ENCODE measurements at regions not wholly inside any gene's neighbourhood (a gene's known extent, or its start where the extent isn't known, plus 50 kb on each side); places are given as distances from the start of the nearest gene placed in this dataset.
"Not testable (repeated sequence)": the region's sequence is repeated elsewhere in the genome, so short reads cannot be mapped to it uniquely, and the experiment has no call there.

- no peak for ATAC-seq (replicated peaks)
- peaks cover 0 to 4% of the 10 kb centered on the region in 2 donors for H3K27me3 Mint-ChIP-seq
- H3K27ac Mint-ChIP-seq, result no peak overlapping the region
- no peaks in the 10 kb centered on the region for H3K36me3 Mint-ChIP-seq
- no peaks in the 10 kb centered on the region for H3K4me1 Mint-ChIP-seq
- H3K4me3 Mint-ChIP-seq, result no peak overlapping the region
- no peak for DNase-seq
- H3K9me3 Mint-ChIP-seq, result peaks cover 0 to 2% of the 10 kb centered on the region in 2 donors
Measured at GRCh38 chr1:222204475-222204874, 343.4 kb downstream of the HHIPL2 start.

- ATAC-seq (replicated peaks) (no peak), DNase-seq (no peak)
- H3K27me3 Mint-ChIP-seq, result peaks cover 0 to 5% of the 10 kb centered on the region in 2 donors
- H3K4me1 Mint-ChIP-seq, result no peaks in the 10 kb centered on the region
- H3K27ac Mint-ChIP-seq, result no peak overlapping the region
- H3K36me3 Mint-ChIP-seq, result no peaks in the 10 kb centered on the region
- H3K4me3 Mint-ChIP-seq, result no peak overlapping the region
- no peaks in the 10 kb centered on the region for H3K9me3 Mint-ChIP-seq
Measured at GRCh38 chr1:222202831-222203230, 345.1 kb downstream of the HHIPL2 start.

- DNase-seq, result no peak
- Mint-ChIP-seq H3K4me1 (no peaks in the 10 kb centered on the region), H3K36me3 (no peaks in the 10 kb centered on the region), H3K9me3 (peaks cover 0 to 2% of the 10 kb centered on the region in 2 donors), H3K27ac (no peak overlapping the region), H3K4me3 (no peak overlapping the region), H3K27me3 (peaks cover 0 to 5% of the 10 kb centered on the region in 2 donors)
- ATAC-seq (replicated peaks), result no peak
Measured at GRCh38 chr1:222196736-222197135, 351.2 kb downstream of the HHIPL2 start.

GRCh38 chr1:222196288-222196687 lies 351.6 kb downstream of the HHIPL2 start:
- Mint-ChIP-seq H3K36me3 (no peaks in the 10 kb centered on the region), H3K27ac (no peak overlapping the region), H3K27me3 (peaks cover 0 to 5% of the 10 kb centered on the region in 2 donors), H3K4me3 (no peak overlapping the region), H3K4me1 (no peaks in the 10 kb centered on the region), H3K9me3 (peaks cover 0 to 2% of the 10 kb centered on the region in 2 donors)
- no peak for DNase-seq
- no peak for ATAC-seq (replicated peaks)

GRCh38 chr1:222195857-222196256 lies 352.0 kb downstream of the HHIPL2 start:
- Mint-ChIP-seq H3K27me3 (peaks cover 0 to 5% of the 10 kb centered on the region in 2 donors), H3K4me1 (no peaks in the 10 kb centered on the region), H3K27ac (no peak overlapping the region), H3K4me3 (no peak overlapping the region), H3K9me3 (peaks cover 0 to 2% of the 10 kb centered on the region in 2 donors), H3K36me3 (no peaks in the 10 kb centered on the region)
- no peak for DNase-seq
- no peak for ATAC-seq (replicated peaks)

GRCh38 chr1:222189218-222189617 lies 358.7 kb downstream of the HHIPL2 start:
- Mint-ChIP-seq H3K36me3 (no peaks in the 10 kb centered on the region), H3K27ac (no peak overlapping the region), H3K9me3 (peaks cover 0 to 4% of the 10 kb centered on the region in 2 donors), H3K4me1 (no peaks in the 10 kb centered on the region), H3K27me3 (peaks cover 0 to 6% of the 10 kb centered on the region in 2 donors), H3K4me3 (no peak overlapping the region)
- DNase-seq (no peak), ATAC-seq (replicated peaks) (no peak)

GRCh38 chr1:222187566-222188332 lies 360.2 kb downstream of the HHIPL2 start:
- no peaks in the 10 kb centered on the region for H3K4me1 Mint-ChIP-seq
- DNase-seq (no peak), ATAC-seq (replicated peaks) (no peak)
- H3K36me3 Mint-ChIP-seq, result no peaks in the 10 kb centered on the region
- peaks cover 0 to 6% of the 10 kb centered on the region in 2 donors for H3K27me3 Mint-ChIP-seq
- H3K4me3 Mint-ChIP-seq, result no peak overlapping the region
- H3K9me3 Mint-ChIP-seq, result peaks cover 6 to 9% of the 10 kb centered on the region in 2 donors
- no peak overlapping the region for H3K27ac Mint-ChIP-seq

- Mint-ChIP-seq H3K4me1 (no peaks in the 10 kb centered on the region), H3K9me3 (peaks cover 14 to 23% of the 10 kb centered on the region in 2 donors), H3K27me3 (peaks cover 4 to 7% of the 10 kb centered on the region in 2 donors), H3K27ac (no peak overlapping the region), H3K36me3 (no peaks in the 10 kb centered on the region), H3K4me3 (no peak overlapping the region)
- ATAC-seq (replicated peaks) (no peak), DNase-seq (no peak)
Measured at GRCh38 chr1:222182641-222183040, 365.3 kb downstream of the HHIPL2 start.

- no peak for DNase-seq
- Mint-ChIP-seq H3K27ac (no peak overlapping the region), H3K9me3 (peaks cover 15 to 23% of the 10 kb centered on the region in 2 donors), H3K4me3 (no peak overlapping the region), H3K36me3 (no peaks in the 10 kb centered on the region), H3K27me3 (peaks cover 5 to 8% of the 10 kb centered on the region in 2 donors), H3K4me1 (no peaks in the 10 kb centered on the region)
- ATAC-seq (replicated peaks), result no peak
Measured at GRCh38 chr1:222181191-222181590, 366.7 kb downstream of the HHIPL2 start.

GRCh38 chr1:222177496-222177895 lies 370.4 kb downstream of the HHIPL2 start:
- Mint-ChIP-seq H3K27me3 (peaks cover 16% of the 10 kb centered on the region in 2 donors), H3K9me3 (peaks cover 10 to 14% of the 10 kb centered on the region in 2 donors)
- H3K27ac Mint-ChIP-seq; DNase-seq; H3K4me3 Mint-ChIP-seq; H3K4me1 Mint-ChIP-seq; H3K36me3 Mint-ChIP-seq; ATAC-seq (replicated peaks): not testable (repeated sequence)

GRCh38 chr1:222171005-222171404 lies 376.9 kb downstream of the HHIPL2 start:
- DNase-seq, result no peak
- peaks cover 8 to 15% of the 10 kb centered on the region in 2 donors for H3K27me3 Mint-ChIP-seq
- peaks cover 0 to 6% of the 10 kb centered on the region in 2 donors for H3K4me1 Mint-ChIP-seq
- H3K27ac Mint-ChIP-seq, result no peak overlapping the region
- peak; percentile 69 to 73 for ATAC-seq (replicated peaks)
- peaks cover 4 to 7% of the 10 kb centered on the region in 2 donors for H3K9me3 Mint-ChIP-seq
- H3K36me3 Mint-ChIP-seq, result no peaks in the 10 kb centered on the region
- H3K4me3 Mint-ChIP-seq, result no peak overlapping the region

GRCh38 chr1:222168621-222169020 lies 379.3 kb downstream of the HHIPL2 start:
- DNase-seq, result no peak
- Mint-ChIP-seq H3K27ac (peak overlapping the region; percentile 33), H3K36me3 (no peaks in the 10 kb centered on the region), H3K4me1 (peaks cover 0 to 6% of the 10 kb centered on the region in 2 donors), H3K9me3 (peaks cover 4 to 7% of the 10 kb centered on the region in 2 donors), H3K27me3 (peaks cover 0 to 13% of the 10 kb centered on the region in 2 donors), H3K4me3 (no peak overlapping the region)
- ATAC-seq (replicated peaks), result no peak

- Mint-ChIP-seq H3K4me3 (no peak overlapping the region), H3K4me1 (peaks cover 0 to 6% of the 10 kb centered on the region in 2 donors), H3K9me3 (peaks cover 4 to 7% of the 10 kb centered on the region in 2 donors), H3K27me3 (peaks cover 0 to 13% of the 10 kb centered on the region in 2 donors), H3K36me3 (no peaks in the 10 kb centered on the region), H3K27ac (no peak overlapping the region)
- ATAC-seq (replicated peaks) (no peak), DNase-seq (no peak)
Measured at GRCh38 chr1:222167896-222168295, 380.0 kb downstream of the HHIPL2 start.

GRCh38 chr1:222167111-222167510 lies 380.8 kb downstream of the HHIPL2 start:
- Mint-ChIP-seq H3K9me3 (peaks cover 0 to 7% of the 10 kb centered on the region in 2 donors), H3K36me3 (no peaks in the 10 kb centered on the region), H3K27ac (no peak overlapping the region), H3K4me3 (no peak overlapping the region), H3K27me3 (peaks cover 0 to 13% of the 10 kb centered on the region in 2 donors), H3K4me1 (peaks cover 0 to 6% of the 10 kb centered on the region in 2 donors)
- DNase-seq (peak; percentile 13), ATAC-seq (replicated peaks) (peak; percentile 79 to 93)

- H3K9me3 Mint-ChIP-seq, result peaks cover 0 to 5% of the 10 kb centered on the region in 2 donors
- H3K4me1 Mint-ChIP-seq, result peaks cover 0 to 6% of the 10 kb centered on the region in 2 donors
- H3K27ac Mint-ChIP-seq, result no peak overlapping the region
- H3K27me3 Mint-ChIP-seq, result peaks cover 0 to 13% of the 10 kb centered on the region in 2 donors
- no peak overlapping the region for H3K4me3 Mint-ChIP-seq
- ATAC-seq (replicated peaks) (no peak), DNase-seq (no peak)
- no peaks in the 10 kb centered on the region for H3K36me3 Mint-ChIP-seq
Measured at GRCh38 chr1:222165629-222166028, 382.3 kb downstream of the HHIPL2 start.
